OCI-LY1 (cell line): ENCODE measurements at regions not wholly inside any gene's neighbourhood (a gene's known extent, or its start where the extent isn't known, plus 50 kb on each side); places are given as distances from the start of the nearest gene placed in this dataset.

ENCODE experiments used
- H2AFZ ChIP-seq: fragments of 200-600 bp; sonication (generic), shearing (Covaris generic); 2 replicates; pipeline ENCODE4 v1.6.0; 2014; ENCODE audit warnings: antibody characterized with exemption, mild to moderate bottlenecking, low read length
- H3F3A ChIP-seq: fragments of 200-600 bp; sonication (generic), shearing (Covaris generic); 2 replicates; pipeline ENCODE4 v1.6.0; 2014; ENCODE audit warnings: mild to moderate bottlenecking, antibody characterized with exemption, low read length, moderate library complexity; ENCODE audit not compliant: insufficient read depth
- H3K27ac ChIP-seq: fragments of 200-600 bp; sonication (generic); 2 replicates; pipeline ENCODE4 v1.5.1; 2014; ENCODE audit warnings: low read length, mixed run types, mild to moderate bottlenecking, low read depth; ENCODE audit not compliant: poor library complexity, severe bottlenecking
- H3K27me3 ChIP-seq: fragments of 200-600 bp; sonication (generic); 2 replicates; pipeline ENCODE4 v1.6.0; 2014; ENCODE audit warnings: antibody characterized with exemption, mild to moderate bottlenecking, low read length, moderate library complexity; ENCODE audit not compliant: insufficient read depth
- H3K36me3 ChIP-seq: fragments of 200-600 bp; sonication (generic); 2 replicates; pipeline ENCODE4 v1.6.1; 2014; ENCODE audit warnings: mild to moderate bottlenecking, antibody characterized with exemption, low read length, moderate library complexity, mixed read lengths; ENCODE audit not compliant: insufficient read depth
- H3K4me1 ChIP-seq: fragments of 200-600 bp; sonication (generic); 2 replicates; pipeline ENCODE4 v1.5.1; 2014; ENCODE audit warnings: mild to moderate bottlenecking, low read length, moderate library complexity; ENCODE audit not compliant: insufficient read depth, severe bottlenecking
- H3K4me2 ChIP-seq: fragments of 200-600 bp; sonication (generic), shearing (Covaris generic); 2 replicates; pipeline ENCODE4 v1.6.1; 2014; ENCODE audit warnings: low read length
- H3K4me3 ChIP-seq: fragments of 200-600 bp; sonication (generic); 2 replicates; pipeline ENCODE4 v1.5.1; 2014; ENCODE audit warnings: low read length, low read depth, mild to moderate bottlenecking, mixed read lengths; ENCODE audit not compliant: poor library complexity, severe bottlenecking
- H3K79me2 ChIP-seq: fragments of 200-600 bp; shearing (Covaris generic); 2 replicates; pipeline ENCODE4 v1.6.1; 2016; ENCODE audit warnings: mixed run types, low read length, mixed read lengths; ENCODE audit not compliant: insufficient read depth
- H3K9ac ChIP-seq: fragments of 200-600 bp; sonication (generic), shearing (Covaris generic); 2 replicates; pipeline ENCODE4 v1.6.1; 2014; ENCODE audit warnings: mild to moderate bottlenecking, low read length, mixed read lengths
- H3K9me2 ChIP-seq: fragments of 200-600 bp; sonication (generic), shearing (Covaris generic); 2 replicates; pipeline ENCODE4 v1.6.1; 2014; ENCODE audit warnings: low read depth, mild to moderate bottlenecking, low read length, mixed read lengths
- H3K9me3 ChIP-seq: fragments of 200-600 bp; shearing (Covaris generic); 2 replicates; pipeline ENCODE4 v1.6.1; 2014; ENCODE audit warnings: low read length, mixed read lengths
- H4K20me1 ChIP-seq: fragments of 200-600 bp; sonication (generic), shearing (Covaris generic); 2 replicates; pipeline ENCODE4 v1.6.0; 2016; ENCODE audit warnings: mild to moderate bottlenecking, low read length; ENCODE audit not compliant: insufficient read depth
- CTCF ChIP-seq: fragments of 200-600 bp; sonication (generic), shearing (Covaris generic); IDR thresholded peaks from 2 replicates; pipeline ENCODE4 v1.5.1; 2017; ENCODE audit warnings: mild to moderate bottlenecking, antibody characterized with exemption, low read length, moderate library complexity, mixed read lengths
- EZH2 ChIP-seq: fragments of 200-600 bp; sonication (generic), shearing (Covaris generic); IDR thresholded peaks from 2 replicates; pipeline ENCODE4 v1.8.0; 2017; ENCODE audit warnings: borderline replicate concordance, mixed run types, mild to moderate bottlenecking, antibody characterized with exemption, low read length, moderate library complexity, mixed read lengths

- Histone ChIP-seq H3K9ac (no peak overlapping the region), H3F3A (peaks cover 4% of the 10 kb centered on the region; the same call in 1 of the 2 replicates), H3K9me2 (no peaks in the 10 kb centered on the region), H3K4me1 (peaks cover 53% of the 10 kb centered on the region), H2AFZ (no peak overlapping the region), H3K36me3 (no peaks in the 10 kb centered on the region), H3K27me3 (peaks cover 12% of the 10 kb centered on the region; the same call in 1 of the 2 replicates), H3K79me2 (no peaks in the 10 kb centered on the region), H3K9me3 (no peaks in the 10 kb centered on the region), H3K27ac (peak overlapping the region; percentile 87), H3K4me3 (no peak overlapping the region), H4K20me1 (no peaks in the 10 kb centered on the region), H3K4me2 (no peak overlapping the region; the same call in 1 of the 2 replicates)
- no peak for TF ChIP-seq EZH2
- no peak for TF ChIP-seq CTCF
Observed at GRCh38 chr6:157766901-157767774, 55.9 kb upstream of the SNX9 start.

- Histone ChIP-seq H3K36me3 (no peaks in the 10 kb centered on the region), H3K4me3 (no peak overlapping the region), H2AFZ (no peak overlapping the region), H3K27me3 (peaks cover 12% of the 10 kb centered on the region; the same call in 1 of the 2 replicates), H3K9me2 (no peaks in the 10 kb centered on the region), H3K4me2 (peak overlapping the region; percentile 56; the same call in 1 of the 2 replicates), H3K4me1 (peaks cover 47% of the 10 kb centered on the region), H3F3A (peaks cover 4% of the 10 kb centered on the region; the same call in 1 of the 2 replicates), H3K79me2 (no peaks in the 10 kb centered on the region), H3K9me3 (no peaks in the 10 kb centered on the region), H4K20me1 (no peaks in the 10 kb centered on the region), H3K27ac (peak overlapping the region; percentile 87), H3K9ac (no peak overlapping the region)
- no peak for TF ChIP-seq CTCF
- no peak for TF ChIP-seq EZH2
Observed at GRCh38 chr6:157767775-157768156, 55.3 kb upstream of the SNX9 start.

- H4K20me1 ChIP-seq = no peaks in the 10 kb centered on the region
- H3K9me3 ChIP-seq = no peaks in the 10 kb centered on the region
- no peak overlapping the region for H2AFZ ChIP-seq
- peaks cover 42% of the 10 kb centered on the region for H3K4me1 ChIP-seq
- H3K4me3 ChIP-seq = peak overlapping the region; percentile 27
- H3K79me2 ChIP-seq = no peaks in the 10 kb centered on the region
- H3K27ac ChIP-seq = peak overlapping the region; percentile 87
- H3K27me3 ChIP-seq = peaks cover 8% of the 10 kb centered on the region; the same call in 1 of the 2 replicates
- TF ChIP-seq CTCF (no peak), EZH2 (no peak)
- peaks cover 4% of the 10 kb centered on the region; the same call in 1 of the 2 replicates for H3F3A ChIP-seq
- H3K9ac ChIP-seq = 0 out of 2 replicates have a peak overlapping the region, but pooled peaks have one; percentile 11
- peak overlapping the region; percentile 56 for H3K4me2 ChIP-seq
- H3K36me3 ChIP-seq = no peaks in the 10 kb centered on the region
- no peaks in the 10 kb centered on the region for H3K9me2 ChIP-seq
Observed at GRCh38 chr6:157768304-157768703, 54.7 kb upstream of the SNX9 start.
